Right lobe of liver (tissue), 4 donors: ENCODE measurements at regions not wholly inside any gene's neighbourhood (a gene's known extent, or its start where the extent isn't known, plus 50 kb on each side); places are given as distances from the start of the nearest gene placed in this dataset.

Experiments
- POLR2A ChIP-seq: fragments of 450-650 bp; IDR thresholded peaks from one replicate; pipeline ENCODE4 v1.6.1; 2017; ENCODE audit warnings: antibody characterized with exemption, mild to moderate bottlenecking
- TF ChIP-seq, protein P1 (sequence below), 4 donors: fragments of 200-600 bp in 3 of 4; fragments of 450-650 bp in 1 of 4; IDR thresholded peaks; one replicate each; pipeline versions ENCODE4 v1.5.1 to v1.8.0; 2016 to 2022; ENCODE audit warnings: antibody characterized with exemption in 4 of 4, mild to moderate bottlenecking in 2 of 4
- donor health status: DM: no; HTN: no; CAD: no.
- donor health status: DM: no; HTN: no; CAD: no.
- donor health status: DM: no; HTN: yes; CAD: no.

DNA sequence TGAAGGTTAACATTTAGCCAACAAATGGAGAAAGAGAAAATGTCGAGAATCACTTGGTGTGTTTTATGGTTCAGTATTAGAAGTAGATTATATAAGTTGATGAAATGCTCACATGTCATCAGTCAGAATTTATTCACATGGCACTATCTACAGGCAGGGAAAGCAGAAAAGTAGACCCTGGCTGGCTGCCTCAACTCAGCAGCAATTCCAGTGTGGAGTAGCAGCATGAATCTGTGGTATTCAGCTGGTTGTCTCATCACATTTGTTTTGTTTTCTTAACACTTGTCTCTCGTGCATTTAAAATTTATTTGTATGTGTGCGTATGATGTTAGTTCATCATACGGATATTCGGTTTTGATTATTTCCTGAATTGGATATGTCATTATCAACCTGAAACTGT is 153.5 kb upstream of the OR13F1 start:
- no peak for TF ChIP-seq POLR2A
- TF ChIP-seq, protein P1, sequence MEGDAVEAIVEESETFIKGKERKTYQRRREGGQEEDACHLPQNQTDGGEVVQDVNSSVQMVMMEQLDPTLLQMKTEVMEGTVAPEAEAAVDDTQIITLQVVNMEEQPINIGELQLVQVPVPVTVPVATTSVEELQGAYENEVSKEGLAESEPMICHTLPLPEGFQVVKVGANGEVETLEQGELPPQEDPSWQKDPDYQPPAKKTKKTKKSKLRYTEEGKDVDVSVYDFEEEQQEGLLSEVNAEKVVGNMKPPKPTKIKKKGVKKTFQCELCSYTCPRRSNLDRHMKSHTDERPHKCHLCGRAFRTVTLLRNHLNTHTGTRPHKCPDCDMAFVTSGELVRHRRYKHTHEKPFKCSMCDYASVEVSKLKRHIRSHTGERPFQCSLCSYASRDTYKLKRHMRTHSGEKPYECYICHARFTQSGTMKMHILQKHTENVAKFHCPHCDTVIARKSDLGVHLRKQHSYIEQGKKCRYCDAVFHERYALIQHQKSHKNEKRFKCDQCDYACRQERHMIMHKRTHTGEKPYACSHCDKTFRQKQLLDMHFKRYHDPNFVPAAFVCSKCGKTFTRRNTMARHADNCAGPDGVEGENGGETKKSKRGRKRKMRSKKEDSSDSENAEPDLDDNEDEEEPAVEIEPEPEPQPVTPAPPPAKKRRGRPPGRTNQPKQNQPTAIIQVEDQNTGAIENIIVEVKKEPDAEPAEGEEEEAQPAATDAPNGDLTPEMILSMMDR (IDR thresholded peaks at IDR 0.05), result no peak
